ENCODE measurements at regions not wholly inside any gene's neighbourhood (a gene's known extent, or its start where the extent isn't known, plus 50 kb on each side); places are given as distances from the start of the nearest gene placed in this dataset.
"Not testable (repeated sequence)": the region's sequence is repeated elsewhere in the genome, so short reads cannot be mapped to it uniquely, and the experiment has no call there.

DNA sequence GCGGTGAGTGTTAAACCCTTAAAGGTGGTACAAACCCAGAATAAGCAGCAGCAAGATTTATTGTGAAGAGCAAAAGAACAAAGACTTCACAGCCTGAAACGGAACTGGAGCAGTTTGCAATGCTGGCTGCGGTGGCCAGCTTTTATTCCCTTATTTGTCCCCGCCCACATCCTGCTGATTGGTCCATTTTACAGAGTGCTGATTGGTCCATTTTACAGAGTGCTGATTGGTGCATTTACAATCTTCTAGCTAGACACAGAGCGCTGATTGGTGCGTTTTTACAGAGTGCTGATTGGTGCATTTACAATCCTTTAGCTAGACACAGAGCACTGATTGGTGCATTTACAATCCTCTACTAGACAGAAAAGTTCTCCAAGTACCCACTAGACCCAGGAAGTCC lies 73.6 kb upstream of the GTF3A start:
- H2AFZ ChIP-seq (ENCODE audit: low read length, unreplicated experiment); H3K4me1 ChIP-seq (ENCODE audit: control insufficient read depth, insufficient read depth, low read length, unreplicated experiment); H3K79me2 ChIP-seq (ENCODE audit: control insufficient read depth, insufficient read depth, low read length, unreplicated experiment); H3K36me3 ChIP-seq (ENCODE audit: insufficient read depth, low read length); H3K4me3 ChIP-seq (ENCODE audit: low read depth, low read length); H3K27ac ChIP-seq (ENCODE audit: low read depth, low read length): not testable (repeated sequence)
- peaks cover 19% of the 10 kb centered on the region for H3K27me3 ChIP-seq (ENCODE audit: insufficient read depth, low read length)

- no peaks in the 10 kb centered on the region for H3K4me1 ChIP-seq (ENCODE audit: control insufficient read depth, insufficient read depth, low read length, unreplicated experiment)
- no peak overlapping the region for H3K27ac ChIP-seq (ENCODE audit: low read depth, low read length)
- peaks cover 4% of the 10 kb centered on the region; the same call in 1 of the 2 replicates for H3K27me3 ChIP-seq (ENCODE audit: insufficient read depth, low read length)
- no peaks in the 10 kb centered on the region for H3K79me2 ChIP-seq (ENCODE audit: control insufficient read depth, insufficient read depth, low read length, unreplicated experiment)
- H3K36me3 ChIP-seq (ENCODE audit: insufficient read depth, low read length): no peaks in the 10 kb centered on the region
- H3K4me3 ChIP-seq (ENCODE audit: low read depth, low read length): no peak overlapping the region
- no peak overlapping the region for H2AFZ ChIP-seq (ENCODE audit: low read length, unreplicated experiment)
Observed at GRCh38 chr13:27352698-27353097, 71.7 kb upstream of the GTF3A start.

DNA sequence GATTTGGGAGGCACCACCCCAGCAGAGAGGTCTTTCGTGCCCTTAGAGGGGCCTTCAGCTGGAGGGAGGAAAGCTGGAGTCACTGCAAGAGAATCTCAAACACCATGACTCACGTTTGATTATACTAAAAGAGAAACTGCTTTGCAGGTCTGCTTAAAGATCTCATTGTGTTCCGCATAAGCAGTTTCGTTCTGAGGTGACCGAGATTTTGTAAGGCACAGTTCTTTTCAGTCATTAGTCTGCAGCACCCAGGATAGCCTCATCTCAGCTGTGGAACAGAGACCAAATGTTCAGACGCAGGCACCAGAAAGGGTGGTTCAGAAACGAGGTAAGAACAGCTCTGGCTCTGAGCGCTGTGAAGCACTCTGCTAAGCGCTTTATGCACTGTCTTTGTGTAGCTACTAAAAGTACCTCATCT lies 71.2 kb upstream of the GTF3A start:
- no peaks in the 10 kb centered on the region for H3K4me1 ChIP-seq (ENCODE audit: control insufficient read depth, insufficient read depth, low read length, unreplicated experiment)
- H2AFZ ChIP-seq (ENCODE audit: low read length, unreplicated experiment): peak overlapping the region; percentile 22
- H3K4me3 ChIP-seq (ENCODE audit: low read depth, low read length): no peak overlapping the region

GRCh38 chr13:27353708-27354107 lies 70.7 kb upstream of the GTF3A start:
- Histone ChIP-seq H3K36me3 (ENCODE audit: insufficient read depth, low read length) (no peaks in the 10 kb centered on the region), H3K4me3 (ENCODE audit: low read depth, low read length) (no peak overlapping the region), H3K27ac (ENCODE audit: low read depth, low read length) (no peak overlapping the region), H3K4me1 (ENCODE audit: control insufficient read depth, insufficient read depth, low read length, unreplicated experiment) (no peaks in the 10 kb centered on the region), H3K27me3 (ENCODE audit: insufficient read depth, low read length) (peaks cover 4% of the 10 kb centered on the region; the same call in 1 of the 2 replicates), H3K79me2 (ENCODE audit: control insufficient read depth, insufficient read depth, low read length, unreplicated experiment) (no peaks in the 10 kb centered on the region), H2AFZ (ENCODE audit: low read length, unreplicated experiment) (peak overlapping the region; percentile 22)

More for the DNA sequence above, 71.2 kb upstream of the GTF3A start:
- Histone ChIP-seq H3K36me3 (ENCODE audit: insufficient read depth, low read length) (no peaks in the 10 kb centered on the region), H3K27ac (ENCODE audit: low read depth, low read length) (no peak overlapping the region), H3K27me3 (ENCODE audit: insufficient read depth, low read length) (peaks cover 4% of the 10 kb centered on the region; the same call in 1 of the 2 replicates), H3K79me2 (ENCODE audit: control insufficient read depth, insufficient read depth, low read length, unreplicated experiment) (no peaks in the 10 kb centered on the region)

DNA sequence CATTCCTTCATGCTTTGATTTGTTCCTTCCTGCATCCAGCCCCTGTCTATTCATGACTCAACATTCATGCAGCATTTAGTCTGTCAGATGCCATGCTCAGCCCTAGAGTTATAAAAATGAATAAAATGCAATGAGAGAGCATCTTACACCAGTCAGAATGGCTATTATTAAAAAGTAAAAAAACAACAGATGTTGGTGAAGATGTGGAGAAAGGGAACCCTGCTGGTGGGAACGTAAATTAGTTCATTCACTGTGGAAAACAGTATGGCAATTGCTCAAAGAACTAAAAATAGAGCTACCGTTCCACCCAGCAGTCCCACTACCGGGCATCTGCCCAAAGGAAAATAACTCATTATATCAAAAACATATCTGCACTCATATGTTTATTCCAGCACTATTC lies 70.0 kb upstream of the GTF3A start:
- Histone ChIP-seq H3K79me2 (ENCODE audit: control insufficient read depth, insufficient read depth, low read length, unreplicated experiment) (no peaks in the 10 kb centered on the region), H2AFZ (ENCODE audit: low read length, unreplicated experiment) (no peak overlapping the region), H3K36me3 (ENCODE audit: insufficient read depth, low read length) (no peaks in the 10 kb centered on the region), H3K4me3 (ENCODE audit: low read depth, low read length) (no peak overlapping the region), H3K27ac (ENCODE audit: low read depth, low read length) (no peak overlapping the region), H3K27me3 (ENCODE audit: insufficient read depth, low read length) (peaks cover 4% of the 10 kb centered on the region; the same call in 1 of the 2 replicates), H3K4me1 (ENCODE audit: control insufficient read depth, insufficient read depth, low read length, unreplicated experiment) (no peaks in the 10 kb centered on the region)

- H3K4me1 ChIP-seq (ENCODE audit: control insufficient read depth, insufficient read depth, low read length, unreplicated experiment): no peaks in the 10 kb centered on the region
- no peaks in the 10 kb centered on the region for H3K36me3 ChIP-seq (ENCODE audit: insufficient read depth, low read length)
- no peaks in the 10 kb centered on the region for H3K79me2 ChIP-seq (ENCODE audit: control insufficient read depth, insufficient read depth, low read length, unreplicated experiment)
- no peak overlapping the region for H3K27ac ChIP-seq (ENCODE audit: low read depth, low read length)
- H3K4me3 ChIP-seq (ENCODE audit: low read depth, low read length): no peak overlapping the region
- no peak overlapping the region for H2AFZ ChIP-seq (ENCODE audit: low read length, unreplicated experiment)
- H3K27me3 ChIP-seq (ENCODE audit: insufficient read depth, low read length): peaks cover 4% of the 10 kb centered on the region; the same call in 1 of the 2 replicates
Observed at GRCh38 chr13:27355894-27356293, 68.5 kb upstream of the GTF3A start.

GRCh38 chr13:27358420-27358819 lies 66.0 kb upstream of the GTF3A start:
- H3K79me2 ChIP-seq (ENCODE audit: control insufficient read depth, insufficient read depth, low read length, unreplicated experiment): no peaks in the 10 kb centered on the region
- peaks cover 3% of the 10 kb centered on the region for H3K4me1 ChIP-seq (ENCODE audit: control insufficient read depth, insufficient read depth, low read length, unreplicated experiment)
- no peak overlapping the region for H3K4me3 ChIP-seq (ENCODE audit: low read depth, low read length)

DNA sequence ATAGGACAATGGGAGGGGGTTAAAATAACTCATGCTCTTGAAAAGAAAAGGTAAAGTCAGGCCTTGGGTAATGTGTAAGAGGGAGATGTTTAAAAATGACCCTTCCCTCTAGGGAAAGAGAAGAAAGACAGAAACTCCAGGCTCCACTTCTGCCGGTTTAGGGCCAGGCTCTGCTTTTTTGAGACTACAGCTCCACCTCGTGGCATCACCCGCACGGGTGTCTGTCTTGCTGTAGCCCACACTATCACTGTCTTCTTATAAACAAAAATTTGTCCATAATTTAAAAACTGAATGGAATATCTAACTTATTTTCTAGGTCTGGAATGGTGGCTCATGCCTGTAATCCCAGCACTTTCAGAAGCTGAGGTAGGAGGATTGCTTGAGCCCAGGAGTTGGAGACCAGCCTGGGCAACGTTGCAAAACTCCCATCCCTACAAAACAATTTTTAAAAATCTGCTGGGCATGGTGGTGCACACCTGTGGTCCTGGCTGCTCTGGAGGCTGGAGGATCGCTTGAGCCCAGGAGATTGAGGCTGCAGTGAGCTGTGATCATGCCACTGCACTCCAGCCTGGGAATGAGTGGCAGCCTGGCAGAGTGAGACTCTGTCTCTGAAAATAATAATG lies 65.1 kb upstream of the GTF3A start:
- no peak overlapping the region for H3K4me3 ChIP-seq (ENCODE audit: low read depth, low read length)
- no peaks in the 10 kb centered on the region for H3K79me2 ChIP-seq (ENCODE audit: control insufficient read depth, insufficient read depth, low read length, unreplicated experiment)
- H3K4me1 ChIP-seq (ENCODE audit: control insufficient read depth, insufficient read depth, low read length, unreplicated experiment): peaks cover 3% of the 10 kb centered on the region
- no peaks in the 10 kb centered on the region for H3K27me3 ChIP-seq (ENCODE audit: insufficient read depth, low read length)
- no peak overlapping the region for H2AFZ ChIP-seq (ENCODE audit: low read length, unreplicated experiment)
- H3K27ac ChIP-seq (ENCODE audit: low read depth, low read length): no peak overlapping the region
- H3K36me3 ChIP-seq (ENCODE audit: insufficient read depth, low read length): no peaks in the 10 kb centered on the region

More at GRCh38 chr13:27358420-27358819, 66.0 kb upstream of the GTF3A start:
- Histone ChIP-seq H3K27me3 (ENCODE audit: insufficient read depth, low read length) (peaks cover 4% of the 10 kb centered on the region; the same call in 1 of the 2 replicates), H3K27ac (ENCODE audit: low read depth, low read length) (no peak overlapping the region), H2AFZ (ENCODE audit: low read length, unreplicated experiment) (no peak overlapping the region), H3K36me3 (ENCODE audit: insufficient read depth, low read length) (no peaks in the 10 kb centered on the region)

- H3K4me1 ChIP-seq (ENCODE audit: control insufficient read depth, insufficient read depth, low read length, unreplicated experiment): peaks cover 3% of the 10 kb centered on the region
- H3K79me2 ChIP-seq (ENCODE audit: control insufficient read depth, insufficient read depth, low read length, unreplicated experiment): no peaks in the 10 kb centered on the region
- no peak overlapping the region for H2AFZ ChIP-seq (ENCODE audit: low read length, unreplicated experiment)
- H3K27ac ChIP-seq (ENCODE audit: low read depth, low read length): no peak overlapping the region
- no peak overlapping the region for H3K4me3 ChIP-seq (ENCODE audit: low read depth, low read length)
- no peaks in the 10 kb centered on the region for H3K27me3 ChIP-seq (ENCODE audit: insufficient read depth, low read length)
- no peaks in the 10 kb centered on the region for H3K36me3 ChIP-seq (ENCODE audit: insufficient read depth, low read length)
Observed at GRCh38 chr13:27360562-27360961, 63.9 kb upstream of the GTF3A start.

DNA sequence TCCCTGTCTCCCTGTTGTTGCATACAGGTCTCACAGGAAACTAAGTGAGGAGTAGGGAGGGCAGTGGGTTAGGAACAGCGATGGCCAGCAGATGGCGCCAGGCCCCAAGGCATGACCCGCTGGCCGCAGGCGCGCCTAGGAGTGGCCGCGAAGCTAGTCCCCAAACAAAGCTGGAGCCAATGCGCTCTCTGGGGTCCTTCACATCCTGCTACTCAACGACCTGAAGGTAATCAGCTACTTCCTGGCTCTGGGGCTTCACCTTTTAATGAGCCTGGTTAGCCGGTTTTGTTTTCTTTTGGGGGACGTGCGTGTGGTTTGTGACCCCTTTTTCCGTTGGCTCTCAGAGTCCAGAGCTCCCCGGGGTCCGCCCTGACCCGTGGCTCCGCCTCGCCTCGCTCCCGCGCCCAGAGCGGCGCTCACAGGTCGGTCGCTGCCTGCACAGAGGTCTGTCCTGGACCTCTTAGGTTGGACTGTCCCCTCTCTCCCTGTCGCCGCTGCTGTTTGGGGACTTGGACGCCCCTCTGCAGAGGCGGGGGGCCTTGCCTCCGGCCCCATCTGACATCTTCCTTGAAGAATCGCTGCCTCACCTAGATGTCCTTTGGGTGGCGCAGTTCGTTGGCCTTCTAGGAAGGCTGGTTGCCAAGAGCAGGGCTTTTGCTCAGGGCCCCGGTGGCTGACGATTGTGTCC lies 62.2 kb upstream of the GTF3A start:
- no peaks in the 10 kb centered on the region for H3K36me3 ChIP-seq (ENCODE audit: insufficient read depth, low read length)
- H2AFZ ChIP-seq (ENCODE audit: low read length, unreplicated experiment): peak overlapping the region; percentile 97
- peak overlapping the region; percentile 82 for H3K4me3 ChIP-seq (ENCODE audit: low read depth, low read length)
- no peak overlapping the region for H3K27ac ChIP-seq (ENCODE audit: low read depth, low read length)
- H3K27me3 ChIP-seq (ENCODE audit: insufficient read depth, low read length): 0 out of 2 replicates have a peak, but pooled peaks cover 3% of the 10 kb centered on the region
- peaks cover 3% of the 10 kb centered on the region for H3K4me1 ChIP-seq (ENCODE audit: control insufficient read depth, insufficient read depth, low read length, unreplicated experiment)
- H3K79me2 ChIP-seq (ENCODE audit: control insufficient read depth, insufficient read depth, low read length, unreplicated experiment): no peaks in the 10 kb centered on the region

GRCh38 chr13:27363637-27364036 lies 60.8 kb upstream of the GTF3A start:
- H3K27me3 ChIP-seq (ENCODE audit: insufficient read depth, low read length); H3K4me1 ChIP-seq (ENCODE audit: control insufficient read depth, insufficient read depth, low read length, unreplicated experiment); H3K79me2 ChIP-seq (ENCODE audit: control insufficient read depth, insufficient read depth, low read length, unreplicated experiment); H3K27ac ChIP-seq (ENCODE audit: low read depth, low read length); H2AFZ ChIP-seq (ENCODE audit: low read length, unreplicated experiment); H3K4me3 ChIP-seq (ENCODE audit: low read depth, low read length); H3K36me3 ChIP-seq (ENCODE audit: insufficient read depth, low read length): not testable (repeated sequence)
